Trophoblast cell (in vitro differentiated cells and primary cell): ENCODE measurements at regions not wholly inside any gene's neighbourhood (a gene's known extent, or its start where the extent isn't known, plus 50 kb on each side); places are given as distances from the start of the nearest gene placed in this dataset.

Experiments used
- DNase-seq, 2 donors: peaks; one replicate each; pipeline ENCODE4 v3.0.0-alpha.2; 2016
- H2AFZ ChIP-seq: 2 replicates; pipeline ENCODE4 v1.6.1; 2013; ENCODE audit warnings: low read length, moderate library complexity, mild to moderate bottlenecking; ENCODE audit not compliant: insufficient read depth, poor library complexity
- H2AK5ac ChIP-seq: 2 replicates; pipeline ENCODE4 v1.6.1; 2013; ENCODE audit warnings: mild to moderate bottlenecking, low read length
- H2BK120ac ChIP-seq: 2 replicates; pipeline ENCODE4 v1.6.1; 2013; ENCODE audit warnings: low read length, mild to moderate bottlenecking, moderate library complexity; ENCODE audit not compliant: insufficient read depth, poor library complexity
- H2BK12ac ChIP-seq: 2 replicates; pipeline ENCODE4 v1.6.1; 2013; ENCODE audit warnings: mild to moderate bottlenecking, low read length, moderate library complexity
- H2BK5ac ChIP-seq: 2 replicates; pipeline ENCODE4 v1.6.1; 2013; ENCODE audit warnings: low read length, low read depth, moderate library complexity, mild to moderate bottlenecking; ENCODE audit not compliant: poor library complexity
- H3K14ac ChIP-seq: 2 replicates; pipeline ENCODE4 v1.6.1; 2013; ENCODE audit warnings: mild to moderate bottlenecking, low read length
- H3K18ac ChIP-seq: 2 replicates; pipeline ENCODE4 v1.6.1; 2013; ENCODE audit warnings: mild to moderate bottlenecking, low read length
- H3K23ac ChIP-seq: 2 replicates; pipeline ENCODE4 v1.6.1; 2013; ENCODE audit warnings: low read length
- H3K27ac ChIP-seq: 2 replicates; pipeline ENCODE4 v1.5.1; 2013; ENCODE audit warnings: low read depth, mild to moderate bottlenecking, inconsistent platforms, low read length, moderate library complexity
- H3K27me3 ChIP-seq: 2 replicates; pipeline ENCODE4 v1.6.1; 2013; ENCODE audit warnings: inconsistent platforms, mild to moderate bottlenecking, low read length, moderate library complexity; ENCODE audit not compliant: insufficient read depth
- H3K36me3 ChIP-seq, 2 experiments: 1 replicate in 1 of 2; 2 replicates in 1 of 2; pipeline ENCODE4 v1.6.1; 2013; ENCODE audit warnings: low read length in 2 of 2, mild to moderate bottlenecking in 2 of 2, moderate library complexity in 1 of 2; ENCODE audit not compliant: insufficient read depth in 2 of 2, control insufficient read depth in 1 of 2
- H3K4ac ChIP-seq: 2 replicates; pipeline ENCODE4 v1.6.1; 2013; ENCODE audit warnings: low read depth, mild to moderate bottlenecking, low read length, moderate library complexity
- H3K4me1 ChIP-seq, 2 experiments: 1 replicate in 1 of 2; 2 replicates in 1 of 2; pipeline ENCODE4 v1.6.1; 2013; ENCODE audit warnings: low read length in 2 of 2, mild to moderate bottlenecking in 2 of 2, moderate library complexity in 1 of 2; ENCODE audit not compliant: insufficient read depth in 2 of 2, control insufficient read depth in 1 of 2
- H3K4me2 ChIP-seq: 2 replicates; pipeline ENCODE4 v1.6.1; 2013; ENCODE audit warnings: inconsistent platforms, mild to moderate bottlenecking, low read length, moderate library complexity
- H3K4me3 ChIP-seq: 2 replicates; pipeline ENCODE4 v1.5.1; 2013; ENCODE audit warnings: mild to moderate bottlenecking, low read depth, low read length, inconsistent platforms
- H3K79me1 ChIP-seq: one replicate; pipeline ENCODE4 v1.6.1; 2013; ENCODE audit warnings: low read length
- H3K79me2 ChIP-seq: 2 replicates; pipeline ENCODE4 v1.6.1; 2013; ENCODE audit warnings: low read length, mild to moderate bottlenecking; ENCODE audit not compliant: control insufficient read depth, insufficient read depth, poor library complexity
- H3K9ac ChIP-seq: 2 replicates; pipeline ENCODE4 v1.6.1; 2013; ENCODE audit warnings: mild to moderate bottlenecking, low read length
- H3K9me3 ChIP-seq: 2 replicates; pipeline ENCODE4 v1.6.1; 2013; ENCODE audit warnings: low read depth, mild to moderate bottlenecking, control low read depth, inconsistent platforms, low read length; ENCODE audit not compliant: insufficient read depth
- H4K12ac ChIP-seq: 2 replicates; pipeline ENCODE4 v1.6.1; 2013; ENCODE audit warnings: low read depth, mild to moderate bottlenecking, low read length, moderate library complexity
- H4K8ac ChIP-seq: 2 replicates; pipeline ENCODE4 v1.6.1; 2013; ENCODE audit warnings: low read depth, mild to moderate bottlenecking, low read length, moderate library complexity
- H4K91ac ChIP-seq: one replicate; pipeline ENCODE4 v1.6.1; 2013; ENCODE audit warnings: low read depth, mild to moderate bottlenecking, low read length, moderate library complexity
- WGBS: extraction: QIAGEN DNeasy Blood & Tissue Kit; methylation state at CpG from one replicate; pipeline ENCODE4 v1.1.7; 2013; ENCODE audit warnings: missing lambda C conversion rate; ENCODE audit not compliant: insufficient read length, insufficient coverage; ENCODE audit errors: extremely low coverage; 5-methylcytosine and 5-hydroxymethylcytosine counted together

- H3K36me3 ChIP-seq, result no peaks in the 10 kb centered on the region
- H3K4ac ChIP-seq, result no peak overlapping the region
- H3K4me2 ChIP-seq, result no peak overlapping the region
- no peak overlapping the region for H3K4me3 ChIP-seq
- no peak overlapping the region for H3K14ac ChIP-seq
- no peak overlapping the region for H2BK5ac ChIP-seq
- H3K18ac ChIP-seq, result no peak overlapping the region
- H3K27ac ChIP-seq, result no peak overlapping the region
- no peak overlapping the region for H2BK120ac ChIP-seq
- no peak for DNase-seq
- H4K8ac ChIP-seq, result no peak overlapping the region
- no peak overlapping the region for H3K9ac ChIP-seq
- no peaks in the 10 kb centered on the region for H3K79me2 ChIP-seq
- H2AK5ac ChIP-seq, result no peak overlapping the region
- no peak overlapping the region for H2AFZ ChIP-seq
- H3K4me1 ChIP-seq, result no peaks in the 10 kb centered on the region
- peaks cover 1% of the 10 kb centered on the region for H3K9me3 ChIP-seq
- H3K27me3 ChIP-seq, result no peaks in the 10 kb centered on the region
- no peak overlapping the region for H2BK12ac ChIP-seq
- no peak overlapping the region for H4K12ac ChIP-seq
- H3K79me1 ChIP-seq, result no peaks in the 10 kb centered on the region
- no peak overlapping the region for H4K91ac ChIP-seq
- H3K23ac ChIP-seq, result no peak overlapping the region
Observed at GRCh38 chrY:20998483-20998882, 242.6 kb downstream of the RPS4Y2 start.

- no peaks in the 10 kb centered on the region for H3K27me3 ChIP-seq
- DNase-seq, result no peak
- no peak overlapping the region for H2AK5ac ChIP-seq
- no peak overlapping the region for H2BK5ac ChIP-seq
- no peak overlapping the region for H3K23ac ChIP-seq
- no peak overlapping the region for H3K4me2 ChIP-seq
- no peak overlapping the region for H4K8ac ChIP-seq
- H2BK12ac ChIP-seq, result no peak overlapping the region
- H3K4ac ChIP-seq, result no peak overlapping the region
- no peak overlapping the region for H3K4me3 ChIP-seq
- H2BK120ac ChIP-seq, result no peak overlapping the region
- no peak overlapping the region for H3K18ac ChIP-seq
- no peak overlapping the region for H2AFZ ChIP-seq
- H3K36me3 ChIP-seq, result no peaks in the 10 kb centered on the region
- H3K9me3 ChIP-seq, result no peaks in the 10 kb centered on the region
- H3K4me1 ChIP-seq, result no peaks in the 10 kb centered on the region
- no peak overlapping the region for H3K27ac ChIP-seq
- H4K91ac ChIP-seq, result no peak overlapping the region
- H3K79me1 ChIP-seq, result no peaks in the 10 kb centered on the region
- H4K12ac ChIP-seq, result no peak overlapping the region
- no peaks in the 10 kb centered on the region for H3K79me2 ChIP-seq
- no peak overlapping the region for H3K14ac ChIP-seq
- H3K9ac ChIP-seq, result no peak overlapping the region
Observed at GRCh38 chrY:21001102-21001501, 245.2 kb downstream of the RPS4Y2 start.

GRCh38 chrY:21003059-21003458 lies 247.2 kb downstream of the RPS4Y2 start:
- H3K27me3 ChIP-seq, result no peaks in the 10 kb centered on the region
- H4K8ac ChIP-seq, result no peak overlapping the region
- no peak for DNase-seq
- H3K9ac ChIP-seq, result no peak overlapping the region
- H3K36me3 ChIP-seq, result no peaks in the 10 kb centered on the region
- no peak overlapping the region for H2BK12ac ChIP-seq
- WGBS, result no CpG with 5 or more reads among the region's 2 CpGs
- H2AK5ac ChIP-seq, result no peak overlapping the region
- H4K91ac ChIP-seq, result no peak overlapping the region
- no peak overlapping the region for H2BK120ac ChIP-seq
- H2AFZ ChIP-seq, result no peak overlapping the region
- no peak overlapping the region for H3K4me2 ChIP-seq
- H3K14ac ChIP-seq, result no peak overlapping the region
- no peak overlapping the region for H4K12ac ChIP-seq
- no peak overlapping the region for H3K4me3 ChIP-seq
- H3K9me3 ChIP-seq, result no peaks in the 10 kb centered on the region
- H3K18ac ChIP-seq, result no peak overlapping the region
- no peaks in the 10 kb centered on the region for H3K79me2 ChIP-seq
- no peak overlapping the region for H3K27ac ChIP-seq
- H3K4me1 ChIP-seq, result no peaks in the 10 kb centered on the region
- H2BK5ac ChIP-seq, result no peak overlapping the region
- H3K79me1 ChIP-seq, result no peaks in the 10 kb centered on the region
- no peak overlapping the region for H3K4ac ChIP-seq
- H3K23ac ChIP-seq, result no peak overlapping the region

- Histone ChIP-seq H3K9ac (no peak overlapping the region), H3K18ac (no peak overlapping the region), H2BK120ac (no peak overlapping the region), H3K36me3 (no peaks in the 10 kb centered on the region), H2AFZ (no peak overlapping the region), H4K12ac (no peak overlapping the region), H3K4me3 (no peak overlapping the region), H2BK5ac (no peak overlapping the region), H2BK12ac (no peak overlapping the region), H3K14ac (no peak overlapping the region), H3K23ac (no peak overlapping the region), H3K4ac (no peak overlapping the region), H3K9me3 (no peaks in the 10 kb centered on the region), H3K79me1 (no peaks in the 10 kb centered on the region), H4K91ac (no peak overlapping the region), H3K79me2 (no peaks in the 10 kb centered on the region), H3K27ac (no peak overlapping the region), H4K8ac (no peak overlapping the region), H3K4me2 (no peak overlapping the region), H3K27me3 (no peaks in the 10 kb centered on the region), H3K4me1 (no peaks in the 10 kb centered on the region), H2AK5ac (no peak overlapping the region)
- DNase-seq, result no peak
Observed at GRCh38 chrY:21005531-21005930, 249.6 kb downstream of the RPS4Y2 start.

GRCh38 chrY:21021811-21022210 lies 265.9 kb downstream of the RPS4Y2 start:
- H4K91ac ChIP-seq, result no peak overlapping the region
- H3K79me1 ChIP-seq, result no peaks in the 10 kb centered on the region
- WGBS, result no CpG with 5 or more reads among the region's 3 CpGs
- H4K12ac ChIP-seq, result no peak overlapping the region
- no peaks in the 10 kb centered on the region for H3K27me3 ChIP-seq
- peak in 1 of 2 donors; percentile 47 for DNase-seq
- no peak overlapping the region for H3K14ac ChIP-seq
- H3K23ac ChIP-seq, result no peak overlapping the region
- H2BK12ac ChIP-seq, result no peak overlapping the region
- no peak overlapping the region for H3K4me2 ChIP-seq
- no peak overlapping the region for H4K8ac ChIP-seq
- H3K4me3 ChIP-seq, result no peak overlapping the region
- H3K36me3 ChIP-seq, result no peaks in the 10 kb centered on the region
- no peak overlapping the region for H2AFZ ChIP-seq
- no peak overlapping the region for H3K4ac ChIP-seq
- H3K9me3 ChIP-seq, result peaks cover 2% of the 10 kb centered on the region
- H3K27ac ChIP-seq, result no peak overlapping the region
- H3K9ac ChIP-seq, result no peak overlapping the region
- H2AK5ac ChIP-seq, result no peak overlapping the region
- H2BK120ac ChIP-seq, result no peak overlapping the region
- H3K79me2 ChIP-seq, result no peaks in the 10 kb centered on the region
- no peak overlapping the region for H2BK5ac ChIP-seq
- H3K4me1 ChIP-seq, result no peaks in the 10 kb centered on the region
- no peak overlapping the region for H3K18ac ChIP-seq
